Suprapubic skin (tissue), 4 donors: ENCODE measurements at regions not wholly inside any gene's neighbourhood (a gene's known extent, or its start where the extent isn't known, plus 50 kb on each side); places are given as distances from the start of the nearest gene placed in this dataset.
"Not testable (repeated sequence)": the region's sequence is repeated elsewhere in the genome, so short reads cannot be mapped to it uniquely, and the experiment has no call there.

Source experiments
- DNase-seq, 2 donors: peaks; one replicate each; pipeline ENCODE4 v3.0.0-alpha.2; 2019; ENCODE audit warnings: low spot score in 2 of 2
- H3K27ac ChIP-seq: fragments of 200-600 bp; sonication (generic); one replicate; pipeline ENCODE4 v1.5.1; 2019
- H3K27me3 ChIP-seq: fragments of 200-600 bp; sonication (generic); one replicate; pipeline ENCODE4 v1.5.1; 2019
- H3K36me3 ChIP-seq: fragments of 200-600 bp; sonication (generic); one replicate; pipeline ENCODE4 v1.5.1; 2019
- H3K4me1 ChIP-seq: fragments of 200-600 bp; sonication (generic); one replicate; pipeline ENCODE4 v1.5.1; 2019
- H3K4me3 ChIP-seq: fragments of 200-600 bp; sonication (generic); one replicate; pipeline ENCODE4 v1.5.1; 2019; ENCODE audit warnings: mild to moderate bottlenecking
- H3K9me3 ChIP-seq: fragments of 200-600 bp; sonication (generic); one replicate; pipeline ENCODE4 v1.5.1; 2019
- CTCF ChIP-seq, 2 donors: fragments of 200-600 bp in 1 of 2; fragments of 450-650 bp in 1 of 2; sonication (generic) in 1 of 2; IDR thresholded peaks; one replicate each; pipeline ENCODE4 v1.5.1; 2016 to 2019; ENCODE audit warnings: antibody characterized with exemption in 2 of 2, mild to moderate bottlenecking in 1 of 2, moderate library complexity in 1 of 2
- EP300 ChIP-seq: sonication (generic); formaldehyde crosslinking; IDR thresholded peaks from one replicate; pipeline ENCODE4 v1.6.1; 2017; ENCODE audit warnings: antibody characterized with exemption
- POLR2A ChIP-seq, 2 donors: fragments of 450-650 bp; IDR thresholded peaks; one replicate each; pipeline ENCODE4 v1.6.1; 2017; ENCODE audit warnings: antibody characterized with exemption in 2 of 2, mild to moderate bottlenecking in 2 of 2, moderate library complexity in 2 of 2
- POLR2AphosphoS5 ChIP-seq, 3 donors: sonication (generic); formaldehyde crosslinking; IDR thresholded peaks; one replicate each; pipeline ENCODE4 v1.6.1; 2017; ENCODE audit warnings: antibody characterized with exemption in 3 of 3
- WGBS: methylation state at CpG from one replicate; pipeline ENCODE4 v1.1.5; 2018; 5-methylcytosine and 5-hydroxymethylcytosine counted together

GRCh38 chr3:104005815-104006214, 1360.9 kb upstream of the ALCAM start:
- no peak overlapping the region for H3K27ac ChIP-seq
- no peaks in the 10 kb centered on the region for H3K27me3 ChIP-seq
- WGBS = 67% methylated on average over 1 of the region's 1 CpG
- H3K9me3 ChIP-seq = no peaks in the 10 kb centered on the region
- no peak for TF ChIP-seq POLR2AphosphoS5 (IDR thresholded peaks at IDR 0.05)
- TF ChIP-seq CTCF (IDR thresholded peaks at IDR 0.05) = no peak
- TF ChIP-seq POLR2A (IDR thresholded peaks at IDR 0.05) = no peak
- H3K36me3 ChIP-seq = no peaks in the 10 kb centered on the region
- H3K4me3 ChIP-seq = no peak overlapping the region
- H3K4me1 ChIP-seq = no peaks in the 10 kb centered on the region
- DNase-seq = no peak

DNA sequence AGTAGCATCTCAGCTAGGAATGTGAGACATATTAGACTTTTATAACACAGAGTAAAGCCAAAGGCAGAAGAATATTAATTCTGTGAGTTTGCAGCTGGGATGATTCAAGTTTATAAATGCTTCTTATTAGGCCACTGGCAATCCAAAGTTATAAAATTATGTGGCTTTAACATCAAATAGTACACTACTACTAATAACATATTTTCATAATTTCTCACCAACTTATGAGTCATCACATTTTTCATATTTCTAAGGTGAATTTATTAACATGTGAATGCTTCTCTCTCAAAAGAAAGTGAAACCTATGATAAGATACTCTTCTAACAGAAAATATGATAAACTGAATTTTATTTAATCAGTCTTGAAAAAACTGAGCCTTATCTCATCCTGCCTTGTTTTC, 1348.2 kb upstream of the ALCAM start:
- TF ChIP-seq EP300 (no peak), POLR2AphosphoS5 (IDR thresholded peaks at IDR 0.05) (no peak), CTCF (IDR thresholded peaks at IDR 0.05) (no peak), POLR2A (IDR thresholded peaks at IDR 0.05) (no peak)

DNA sequence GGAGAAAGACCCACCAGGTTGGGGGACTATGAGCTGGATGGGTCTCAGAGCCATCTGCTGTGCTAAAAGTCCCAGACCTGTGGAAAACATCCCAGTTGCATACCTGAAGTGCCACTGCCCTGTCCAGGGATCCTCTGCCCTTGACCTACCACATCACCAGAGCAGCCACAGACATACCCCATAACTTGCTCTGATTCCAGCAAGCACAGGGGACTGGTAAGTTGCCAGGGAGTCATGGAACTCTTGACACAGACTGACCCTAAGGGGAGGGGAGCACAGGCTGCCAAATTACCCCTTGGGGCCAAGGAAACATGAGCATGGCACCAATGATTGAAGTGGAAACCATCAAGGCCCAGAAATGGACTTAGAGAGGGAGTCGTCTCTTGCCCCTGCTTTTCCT, 1335.1 kb upstream of the ALCAM start:
- H3K36me3 ChIP-seq = no peaks in the 10 kb centered on the region
- no peak overlapping the region for H3K27ac ChIP-seq
- TF ChIP-seq CTCF (IDR thresholded peaks at IDR 0.05) (no peak), EP300 (no peak), POLR2A (IDR thresholded peaks at IDR 0.05) (no peak), POLR2AphosphoS5 (IDR thresholded peaks at IDR 0.05) (no peak)
- peaks cover 3% of the 10 kb centered on the region for H3K9me3 ChIP-seq
- DNase-seq = no peak
- H3K4me1 ChIP-seq = no peaks in the 10 kb centered on the region
- no peaks in the 10 kb centered on the region for H3K27me3 ChIP-seq
- WGBS = 75% methylated on average over 1 of the region's 1 CpG
- H3K4me3 ChIP-seq = no peak overlapping the region

More for the DNA sequence above, 1348.2 kb upstream of the ALCAM start:
- Histone ChIP-seq H3K36me3 (no peaks in the 10 kb centered on the region), H3K27ac (no peak overlapping the region), H3K4me3 (no peak overlapping the region), H3K9me3 (peaks cover 14% of the 10 kb centered on the region), H3K4me1 (no peaks in the 10 kb centered on the region), H3K27me3 (no peaks in the 10 kb centered on the region)
- DNase-seq = no peak

- no peak for TF ChIP-seq CTCF (IDR thresholded peaks at IDR 0.05)
- no peak for TF ChIP-seq EP300
- TF ChIP-seq POLR2AphosphoS5 (IDR thresholded peaks at IDR 0.05) = no peak
- no peak for TF ChIP-seq POLR2A (IDR thresholded peaks at IDR 0.05)
- DNase-seq = no peak
- Histone ChIP-seq H3K27ac (no peak overlapping the region), H3K27me3 (no peaks in the 10 kb centered on the region), H3K4me3 (no peak overlapping the region), H3K9me3 (peaks cover 3% of the 10 kb centered on the region), H3K4me1 (no peaks in the 10 kb centered on the region), H3K36me3 (no peaks in the 10 kb centered on the region)
These were observed 1334.4 kb upstream of the ALCAM start for GRCh38 chr3:104032283-104032682.

DNA sequence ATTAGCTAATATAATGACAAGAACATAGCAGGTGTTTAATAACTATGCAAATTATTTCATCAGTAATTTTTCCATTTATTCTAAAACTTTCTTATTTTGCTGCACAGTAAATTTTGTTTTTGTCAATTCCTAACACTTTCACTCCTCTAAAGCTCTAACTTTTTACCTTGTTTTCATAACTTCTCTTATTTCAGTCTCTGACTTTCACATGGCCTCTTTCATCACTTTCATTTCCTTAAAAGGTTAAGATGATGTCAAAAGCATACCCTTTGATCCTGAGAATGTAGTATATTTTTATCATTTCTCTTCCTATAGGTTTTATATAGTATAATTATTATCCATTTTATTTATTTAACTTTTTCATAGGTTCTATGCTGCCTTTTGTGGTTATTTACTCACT, 1325.8 kb upstream of the ALCAM start:
- TF ChIP-seq POLR2AphosphoS5 (IDR thresholded peaks at IDR 0.05) (no peak), EP300 (no peak), CTCF (IDR thresholded peaks at IDR 0.05) (no peak), POLR2A (IDR thresholded peaks at IDR 0.05) (no peak)
- Histone ChIP-seq H3K9me3 (no peaks in the 10 kb centered on the region), H3K4me1 (no peaks in the 10 kb centered on the region), H3K36me3 (no peaks in the 10 kb centered on the region), H3K27me3 (no peaks in the 10 kb centered on the region), H3K27ac (no peak overlapping the region), H3K4me3 (no peak overlapping the region)
- DNase-seq = no peak

DNA sequence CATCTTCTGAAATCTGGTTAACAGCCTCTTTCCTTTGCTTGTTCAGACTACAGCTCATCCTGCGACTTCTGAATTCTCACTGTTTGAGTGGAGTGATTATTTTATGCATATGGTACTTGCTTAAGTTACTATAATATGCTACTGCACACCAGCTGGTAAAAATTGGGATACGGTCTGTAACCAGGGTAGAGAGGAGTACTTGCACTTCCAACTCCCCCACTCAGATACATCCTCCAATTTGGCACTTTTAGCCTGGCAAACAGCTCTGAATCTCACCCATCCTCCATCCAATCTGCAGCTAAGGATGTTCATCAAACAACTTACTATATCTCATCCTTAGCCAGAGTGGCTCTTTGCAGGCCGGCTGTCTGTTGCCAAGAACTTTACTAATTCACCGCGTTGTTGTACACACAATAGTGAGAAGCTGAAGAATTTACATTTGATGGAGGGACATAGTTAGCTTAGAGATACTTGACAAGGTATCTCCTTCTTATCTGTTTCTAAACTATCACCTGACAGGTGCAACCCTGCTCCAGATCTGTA, 1323.6 kb upstream of the ALCAM start:
- not testable (repeated sequence) for H3K36me3 ChIP-seq
- 88% methylated on average over 5 of the region's 5 CpGs for WGBS

More for the DNA sequence above, 1323.6 kb upstream of the ALCAM start:
- H3K27me3 ChIP-seq, DNase-seq, H3K4me1 ChIP-seq, H3K9me3 ChIP-seq, H3K27ac ChIP-seq, H3K4me3 ChIP-seq: not testable (repeated sequence)
